ENCODE measurements at regions not wholly inside any gene's neighbourhood (a gene's known extent, or its start where the extent isn't known, plus 50 kb on each side); places are given as distances from the start of the nearest gene placed in this dataset.

DNA sequence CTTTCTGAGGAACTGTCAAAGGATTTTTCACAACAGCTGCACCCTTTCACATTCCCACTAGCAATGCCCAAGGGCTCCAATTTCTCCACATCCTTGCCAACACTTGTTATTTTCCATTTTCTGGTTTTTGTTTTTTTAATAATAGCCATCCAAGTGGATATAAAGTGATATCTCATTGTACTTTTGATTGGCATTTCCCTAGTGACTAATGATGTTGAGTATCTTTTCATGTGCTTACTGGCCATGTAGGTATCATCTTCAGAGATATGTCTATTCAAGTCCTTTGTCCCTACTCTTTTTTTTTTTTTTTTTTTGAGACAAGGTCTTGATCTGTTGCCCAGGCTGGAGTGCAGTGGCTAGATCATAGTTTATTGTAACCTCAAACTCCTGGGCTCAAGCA, 115.8 kb upstream of the HAND1 start:
- TF ChIP-seq EZH2phosphoT487 (IDR thresholded peaks at IDR 0.05; ENCODE audit: low read depth, severe bottlenecking, unreplicated experiment) (no peak), EZH2 (IDR thresholded peaks at IDR 0.05; ENCODE audit: borderline replicate concordance) (no peak)
- TF ChIP-seq, protein P1, sequence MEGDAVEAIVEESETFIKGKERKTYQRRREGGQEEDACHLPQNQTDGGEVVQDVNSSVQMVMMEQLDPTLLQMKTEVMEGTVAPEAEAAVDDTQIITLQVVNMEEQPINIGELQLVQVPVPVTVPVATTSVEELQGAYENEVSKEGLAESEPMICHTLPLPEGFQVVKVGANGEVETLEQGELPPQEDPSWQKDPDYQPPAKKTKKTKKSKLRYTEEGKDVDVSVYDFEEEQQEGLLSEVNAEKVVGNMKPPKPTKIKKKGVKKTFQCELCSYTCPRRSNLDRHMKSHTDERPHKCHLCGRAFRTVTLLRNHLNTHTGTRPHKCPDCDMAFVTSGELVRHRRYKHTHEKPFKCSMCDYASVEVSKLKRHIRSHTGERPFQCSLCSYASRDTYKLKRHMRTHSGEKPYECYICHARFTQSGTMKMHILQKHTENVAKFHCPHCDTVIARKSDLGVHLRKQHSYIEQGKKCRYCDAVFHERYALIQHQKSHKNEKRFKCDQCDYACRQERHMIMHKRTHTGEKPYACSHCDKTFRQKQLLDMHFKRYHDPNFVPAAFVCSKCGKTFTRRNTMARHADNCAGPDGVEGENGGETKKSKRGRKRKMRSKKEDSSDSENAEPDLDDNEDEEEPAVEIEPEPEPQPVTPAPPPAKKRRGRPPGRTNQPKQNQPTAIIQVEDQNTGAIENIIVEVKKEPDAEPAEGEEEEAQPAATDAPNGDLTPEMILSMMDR (IDR thresholded peaks at IDR 0.05; ENCODE audit: poor library complexity), result no peak

Data from hepatocyte (in vitro differentiated cells).